DND-41 (cell line): ENCODE measurements at regions not wholly inside any gene's neighbourhood (a gene's known extent, or its start where the extent isn't known, plus 50 kb on each side); places are given as distances from the start of the nearest gene placed in this dataset.

Experiments used
- ATAC-seq: fragments of 200-7000 bp; cut with Tn5 transposase; 3 replicates; pipeline ENCODE4 v1.9.1; 2021; ENCODE audit warnings: low read depth; ENCODE audit not compliant: insufficient read depth
- DNase-seq: peaks from one replicate; pipeline ENCODE4 v3.0.0-alpha.2; 2020
- H2AFZ ChIP-seq: 2 replicates; pipeline ENCODE4 v1.6.0; 2012; ENCODE audit warnings: low read depth, low read length
- H3K27ac ChIP-seq: 2 replicates; pipeline ENCODE4 v1.5.1; 2012; ENCODE audit warnings: low read length, inconsistent platforms
- H3K27me3 ChIP-seq: fragments of 200-600 bp; sonication (generic); 2 replicates; pipeline ENCODE4 v1.6.0; 2012; ENCODE audit warnings: low read length, mild to moderate bottlenecking, inconsistent platforms; ENCODE audit not compliant: insufficient read depth, poor library complexity
- H3K36me3 ChIP-seq: 2 replicates; pipeline ENCODE4 v1.5.1; 2012; ENCODE audit warnings: low read length, inconsistent platforms; ENCODE audit not compliant: insufficient read depth
- H3K4me1 ChIP-seq: 2 replicates; pipeline ENCODE4 v1.5.1; 2012; ENCODE audit warnings: mild to moderate bottlenecking, low read length; ENCODE audit not compliant: insufficient read depth
- H3K4me2 ChIP-seq: 2 replicates; pipeline ENCODE4 v1.6.0; 2012; ENCODE audit warnings: mild to moderate bottlenecking, moderate library complexity, low read length, inconsistent platforms; ENCODE audit not compliant: insufficient read depth
- H3K4me3 ChIP-seq, 2 experiments: fragments of 200-600 bp in 1 of 2; shearing (Covaris generic) in 1 of 2; 2 replicates each; pipeline ENCODE4 v1.5.1; 2012 to 2016; ENCODE audit warnings: inconsistent platforms in 2 of 2, low read length in 2 of 2, mild to moderate bottlenecking in 2 of 2, low read depth in 1 of 2, moderate library complexity in 1 of 2
- H3K79me2 ChIP-seq: 2 replicates; pipeline ENCODE4 v1.6.0; 2012; ENCODE audit warnings: low read length, inconsistent platforms; ENCODE audit not compliant: insufficient read depth
- H3K9ac ChIP-seq: 2 replicates; pipeline ENCODE4 v1.6.0; 2012; ENCODE audit warnings: low read depth, mild to moderate bottlenecking, inconsistent platforms, low read length, moderate library complexity
- H3K9me3 ChIP-seq: 2 replicates; pipeline ENCODE4 v1.5.1; 2012; ENCODE audit warnings: low read length, moderate library complexity, mild to moderate bottlenecking, inconsistent platforms; ENCODE audit not compliant: insufficient read depth, severe bottlenecking
- H4K20me1 ChIP-seq: 2 replicates; pipeline ENCODE4 v1.6.0; 2012; ENCODE audit warnings: low read length; ENCODE audit not compliant: insufficient read depth
- EZH2 ChIP-seq: IDR thresholded peaks from 3 replicates; pipeline ENCODE4 v1.6.1; 2012; ENCODE audit warnings: borderline replicate concordance, low read depth, mild to moderate bottlenecking, moderate library complexity, low read length, inconsistent platforms; ENCODE audit not compliant: severe bottlenecking
- TF ChIP-seq, protein P1 (sequence below): IDR thresholded peaks from 2 replicates; pipeline ENCODE4 v1.5.1; 2012; ENCODE audit warnings: borderline replicate concordance, low read length, moderate library complexity, mild to moderate bottlenecking; ENCODE audit not compliant: poor library complexity, severe bottlenecking; ENCODE audit errors: extremely low read depth

DNA sequence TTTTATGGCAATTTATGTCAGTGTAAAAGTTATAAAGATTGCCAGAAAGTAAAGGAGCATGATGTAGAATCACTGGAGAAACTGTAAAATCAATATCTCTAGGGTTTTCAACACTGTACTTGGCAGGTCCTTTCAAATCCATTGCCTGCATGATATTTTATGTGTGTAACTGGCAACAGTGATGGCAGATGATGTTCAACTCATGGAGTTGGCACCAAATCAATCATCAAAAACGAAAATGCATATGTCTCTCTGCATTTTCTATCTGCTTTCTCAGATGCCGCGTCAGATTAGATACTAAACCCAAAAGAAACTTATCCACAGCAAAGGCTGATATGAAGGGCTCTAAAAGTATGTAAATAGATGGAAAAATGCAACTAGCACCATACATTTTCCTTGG, 1395.5 kb upstream of the PIK3C3 start:
- Histone ChIP-seq H3K36me3 (no peaks in the 10 kb centered on the region), H3K27me3 (no peaks in the 10 kb centered on the region), H3K27ac (no peak overlapping the region), H3K4me2 (no peak overlapping the region), H3K79me2 (no peaks in the 10 kb centered on the region), H3K9ac (no peak overlapping the region), H3K4me1 (no peaks in the 10 kb centered on the region), H4K20me1 (no peaks in the 10 kb centered on the region), H3K9me3 (no peaks in the 10 kb centered on the region), H2AFZ (no peak overlapping the region), H3K4me3 (no peak overlapping the region)
- TF ChIP-seq, protein P1, sequence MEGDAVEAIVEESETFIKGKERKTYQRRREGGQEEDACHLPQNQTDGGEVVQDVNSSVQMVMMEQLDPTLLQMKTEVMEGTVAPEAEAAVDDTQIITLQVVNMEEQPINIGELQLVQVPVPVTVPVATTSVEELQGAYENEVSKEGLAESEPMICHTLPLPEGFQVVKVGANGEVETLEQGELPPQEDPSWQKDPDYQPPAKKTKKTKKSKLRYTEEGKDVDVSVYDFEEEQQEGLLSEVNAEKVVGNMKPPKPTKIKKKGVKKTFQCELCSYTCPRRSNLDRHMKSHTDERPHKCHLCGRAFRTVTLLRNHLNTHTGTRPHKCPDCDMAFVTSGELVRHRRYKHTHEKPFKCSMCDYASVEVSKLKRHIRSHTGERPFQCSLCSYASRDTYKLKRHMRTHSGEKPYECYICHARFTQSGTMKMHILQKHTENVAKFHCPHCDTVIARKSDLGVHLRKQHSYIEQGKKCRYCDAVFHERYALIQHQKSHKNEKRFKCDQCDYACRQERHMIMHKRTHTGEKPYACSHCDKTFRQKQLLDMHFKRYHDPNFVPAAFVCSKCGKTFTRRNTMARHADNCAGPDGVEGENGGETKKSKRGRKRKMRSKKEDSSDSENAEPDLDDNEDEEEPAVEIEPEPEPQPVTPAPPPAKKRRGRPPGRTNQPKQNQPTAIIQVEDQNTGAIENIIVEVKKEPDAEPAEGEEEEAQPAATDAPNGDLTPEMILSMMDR = no peak
- TF ChIP-seq EZH2 = no peak
- ATAC-seq = no peak
- no peak for DNase-seq

DNA sequence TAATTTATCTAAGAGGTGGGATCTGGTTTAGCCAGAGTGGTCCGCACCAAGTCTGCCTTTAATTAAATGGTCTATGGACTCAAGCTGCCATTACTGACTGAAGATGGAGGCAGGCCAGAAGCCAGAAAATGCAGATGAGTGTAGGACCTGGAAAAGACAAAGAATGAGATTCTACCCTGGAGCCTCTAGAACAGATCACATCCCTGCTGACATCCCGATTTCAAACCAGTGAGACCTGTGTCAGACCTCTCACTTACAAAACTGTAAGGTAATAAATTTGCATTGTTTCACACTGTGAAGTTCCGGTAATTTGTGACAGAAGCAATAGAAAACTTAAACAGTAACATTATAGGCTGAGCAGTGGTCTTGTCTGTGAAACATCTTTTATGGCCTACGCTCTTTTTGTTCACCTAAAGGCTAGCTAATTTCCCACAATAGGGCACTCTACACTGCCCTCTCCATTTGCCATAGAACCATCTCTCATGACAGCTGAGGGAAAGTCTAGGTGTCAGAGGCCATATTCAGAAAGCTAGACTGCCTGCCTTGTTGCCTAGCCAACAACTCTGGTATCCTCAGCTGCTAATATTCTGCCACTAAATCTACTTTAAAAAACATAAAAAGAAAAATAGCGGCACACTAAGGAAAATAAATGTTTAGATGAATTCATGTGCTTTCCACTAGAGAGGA, 1396.2 kb upstream of the PIK3C3 start:
- DNase-seq = no peak

DNA sequence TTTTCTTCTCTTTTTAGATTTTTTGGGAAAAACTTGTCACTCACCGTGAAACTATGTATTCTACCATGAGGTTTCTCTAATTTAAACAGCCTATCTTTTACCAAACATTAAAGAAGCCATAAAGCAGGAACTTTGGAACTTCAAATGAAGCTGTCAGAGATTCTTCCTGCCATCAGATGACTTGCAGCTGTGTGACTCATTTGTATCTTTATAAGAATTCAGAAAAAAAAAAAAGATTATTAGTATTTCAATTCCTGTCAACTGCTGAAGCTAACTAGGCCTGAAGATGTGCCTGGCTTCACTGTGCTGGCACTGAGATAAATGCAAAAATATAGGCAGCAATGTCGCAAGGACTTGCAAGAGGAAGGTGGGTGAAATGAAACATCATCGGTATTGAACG, 1399.1 kb upstream of the PIK3C3 start:
- Histone ChIP-seq H3K27me3 (no peaks in the 10 kb centered on the region), H3K9me3 (peaks cover 2% of the 10 kb centered on the region), H2AFZ (no peak overlapping the region), H3K79me2 (no peaks in the 10 kb centered on the region), H3K4me2 (no peak overlapping the region), H3K36me3 (no peaks in the 10 kb centered on the region), H3K27ac (no peak overlapping the region), H3K4me1 (no peaks in the 10 kb centered on the region), H3K9ac (no peak overlapping the region), H3K4me3 (no peak overlapping the region), H4K20me1 (no peaks in the 10 kb centered on the region)
- TF ChIP-seq EZH2 = no peak
- TF ChIP-seq, protein P1 = no peak
- DNase-seq = no peak
- no peak for ATAC-seq

More for the DNA sequence above, 1396.2 kb upstream of the PIK3C3 start:
- no peak for ATAC-seq
- H3K4me3 ChIP-seq = no peak overlapping the region
- no peak for TF ChIP-seq EZH2
- TF ChIP-seq, protein P1 = no peak
- H3K4me2 ChIP-seq = no peak overlapping the region
- H3K27ac ChIP-seq = no peak overlapping the region
- no peaks in the 10 kb centered on the region for H3K9me3 ChIP-seq
- no peaks in the 10 kb centered on the region for H4K20me1 ChIP-seq
- H2AFZ ChIP-seq = no peak overlapping the region
- no peaks in the 10 kb centered on the region for H3K4me1 ChIP-seq
- H3K27me3 ChIP-seq = no peaks in the 10 kb centered on the region
- H3K79me2 ChIP-seq = no peaks in the 10 kb centered on the region
- H3K9ac ChIP-seq = no peak overlapping the region
- H3K36me3 ChIP-seq = no peaks in the 10 kb centered on the region
